IPS-NIHi7 (cell line): ENCODE measurements at regions not wholly inside any gene's neighbourhood (a gene's known extent, or its start where the extent isn't known, plus 50 kb on each side); places are given as distances from the start of the nearest gene placed in this dataset.
"Not testable (repeated sequence)": the region's sequence is repeated elsewhere in the genome, so short reads cannot be mapped to it uniquely, and the experiment has no call there.

ENCODE experiments used
- DNase-seq: peaks from one replicate; pipeline ENCODE4 v3.0.0; 2012; ENCODE audit warnings: mixed read lengths; ENCODE audit errors: extremely low spot score

DNA sequence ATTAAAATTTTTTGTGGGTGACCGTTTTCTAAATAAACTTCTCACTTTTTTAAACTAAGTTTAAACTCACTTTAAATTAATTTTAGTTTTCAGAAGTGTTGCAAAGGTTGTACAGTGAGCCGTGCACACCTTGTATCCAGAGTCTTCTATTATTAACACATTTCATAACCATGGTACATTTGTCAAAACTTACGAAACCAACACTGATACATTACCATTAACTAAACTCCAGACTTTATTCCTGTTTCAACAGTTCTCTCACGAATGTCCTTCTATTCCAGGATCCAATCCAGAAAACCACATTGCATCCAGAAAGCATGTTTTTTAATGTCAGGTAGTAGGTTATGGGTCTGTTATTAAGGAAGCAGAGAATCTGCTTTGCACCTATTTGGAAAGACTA, 319.9 kb downstream of the CBLN4 start:
- DNase-seq: no peak

- no peak for DNase-seq
Observed at GRCh38 chr20:55684578-55684977, 320.7 kb downstream of the CBLN4 start.

GRCh38 chr20:55678970-55679667, 326.2 kb downstream of the CBLN4 start:
- no peak for DNase-seq

GRCh38 chr20:55678126-55678525, 327.2 kb downstream of the CBLN4 start:
- no peak for DNase-seq

GRCh38 chr20:55677011-55677410, 328.3 kb downstream of the CBLN4 start:
- DNase-seq: no peak

DNA sequence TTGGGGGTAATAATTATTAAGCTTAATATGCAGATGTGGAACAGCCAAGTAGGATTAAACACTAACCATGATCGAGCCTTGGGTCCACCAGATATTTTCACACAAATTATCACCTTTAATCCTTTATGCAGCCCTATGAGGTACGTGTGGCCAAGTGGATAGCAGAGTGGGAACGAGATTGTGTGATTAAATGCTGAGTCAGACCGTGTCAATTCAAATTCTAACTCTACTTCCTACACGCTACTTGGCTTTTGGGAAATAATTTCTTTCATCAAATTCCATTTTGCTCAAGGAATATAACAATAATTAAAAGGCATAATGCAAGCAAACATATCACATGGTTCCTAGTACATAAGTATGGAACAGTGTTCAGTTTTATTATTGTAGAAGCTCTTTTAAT, 329.2 kb downstream of the CBLN4 start:
- DNase-seq: no peak

GRCh38 chr20:55668631-55669030, 336.7 kb downstream of the CBLN4 start:
- no peak for DNase-seq

- DNase-seq: no peak
Observed at GRCh38 chr20:55667955-55668354, 337.4 kb downstream of the CBLN4 start.

- no peak for DNase-seq
Observed at GRCh38 chr20:55667024-55667423, 338.3 kb downstream of the CBLN4 start.

GRCh38 chr20:55656231-55656775, 349.0 kb downstream of the CBLN4 start:
- no peak for DNase-seq

DNA sequence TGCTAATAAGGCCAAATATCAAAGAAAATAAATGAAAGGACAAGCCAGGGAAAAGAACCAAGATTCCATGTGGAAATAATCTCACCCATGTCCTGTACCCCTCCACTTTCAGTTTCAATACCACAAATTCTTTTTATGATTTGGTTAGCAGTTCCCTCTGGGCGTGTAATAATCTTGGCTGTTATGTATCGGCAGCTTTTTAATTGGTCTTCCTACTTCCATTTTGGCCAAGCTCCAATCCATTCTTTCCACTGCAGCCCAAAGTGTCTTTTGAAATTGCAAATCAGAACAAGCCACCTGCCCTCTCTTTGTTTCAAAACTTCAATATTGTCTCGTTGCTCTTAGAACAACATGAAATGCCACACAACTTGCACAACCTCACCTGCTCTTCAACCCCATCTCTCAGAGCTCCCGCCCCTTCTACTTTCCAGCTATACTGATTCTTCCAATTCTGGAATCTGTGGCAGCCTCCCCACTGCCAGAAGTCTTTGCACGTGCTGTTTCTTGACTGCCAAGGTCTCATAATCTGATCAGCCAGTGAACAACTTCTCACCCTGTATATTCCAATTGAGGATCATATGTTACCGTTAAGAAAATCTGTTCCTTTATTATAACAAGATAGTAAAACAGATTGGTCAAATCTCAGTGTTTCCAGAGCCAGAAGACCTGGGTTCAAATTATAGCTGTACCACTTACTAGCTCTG, 354.5 kb downstream of the CBLN4 start:
- no peak for DNase-seq

DNA sequence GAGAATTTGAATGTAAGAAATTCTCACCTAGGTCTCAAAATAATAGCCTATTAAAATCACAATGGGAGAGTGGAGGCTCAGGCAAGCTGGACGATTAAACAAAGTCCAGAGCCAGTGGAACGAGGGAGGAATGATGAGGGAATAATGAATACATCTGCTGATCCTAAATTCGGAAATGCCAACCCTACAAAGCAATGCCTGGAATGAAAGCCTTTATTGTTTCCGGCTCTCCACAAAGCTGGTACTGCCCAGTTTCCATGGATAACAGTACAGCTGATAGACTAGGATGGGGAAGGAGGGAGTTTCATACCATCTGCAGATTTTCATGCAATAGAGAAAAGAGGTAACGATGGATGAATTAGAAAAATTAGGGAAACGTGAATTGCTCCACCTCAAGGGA, 356.1 kb downstream of the CBLN4 start:
- no peak for DNase-seq

DNA sequence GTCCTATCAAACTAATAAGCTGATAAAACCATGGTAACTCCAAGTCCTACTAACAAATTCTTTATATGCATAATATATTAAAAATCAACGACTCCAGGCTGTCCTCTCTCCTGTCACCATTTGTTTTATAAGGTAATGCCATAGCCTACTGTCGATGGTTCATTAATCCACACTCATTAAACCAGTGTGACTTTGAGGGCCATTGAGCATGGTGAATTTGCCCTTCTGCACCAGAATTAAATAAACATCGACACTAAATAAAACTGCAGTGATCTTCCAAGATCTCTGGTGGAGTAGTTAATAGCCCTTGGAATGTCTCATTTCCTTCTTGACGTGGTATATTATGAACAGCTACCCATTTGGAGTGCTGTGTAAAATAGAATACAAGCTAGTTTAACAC, 358.5 kb downstream of the CBLN4 start:
- no peak for DNase-seq

DNA sequence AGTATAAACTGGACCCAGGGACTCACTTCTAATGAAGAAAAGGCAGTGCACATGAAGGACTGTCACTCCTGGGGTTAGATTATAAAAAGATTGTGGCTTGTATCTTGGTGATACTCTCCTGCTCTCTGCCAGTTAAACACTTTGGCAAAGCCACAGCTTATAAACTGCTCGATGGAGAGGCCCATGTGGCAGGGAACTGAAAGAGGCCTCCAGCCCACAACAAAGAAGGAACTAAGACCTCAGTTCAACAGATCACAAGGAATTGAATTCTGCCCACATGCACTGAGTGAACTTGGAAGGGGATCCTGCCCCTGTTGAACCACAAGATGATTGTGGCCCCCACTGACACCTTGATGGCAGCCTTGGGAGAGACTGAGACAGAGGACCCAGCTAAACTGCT, 363.8 kb downstream of the CBLN4 start:
- DNase-seq: no peak

DNA sequence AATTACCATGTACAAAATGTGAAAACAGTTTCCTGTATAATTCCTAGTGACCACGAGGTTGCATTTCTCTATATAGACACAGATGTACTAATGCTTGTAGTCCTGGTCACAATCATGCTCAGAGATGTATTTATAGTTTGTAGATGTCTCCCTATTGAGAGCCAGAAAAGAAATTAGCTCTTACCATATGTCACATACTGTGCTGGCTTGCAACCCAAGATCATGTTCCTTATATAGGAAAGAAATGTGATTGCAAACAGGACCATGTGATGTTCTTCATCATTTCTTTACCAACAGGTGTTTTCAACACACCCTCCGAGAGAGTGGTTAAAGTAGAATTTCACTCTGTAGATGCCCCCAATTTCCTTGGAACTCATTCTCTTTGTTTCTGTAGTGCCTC, 369.4 kb downstream of the CBLN4 start:
- DNase-seq: no peak

DNA sequence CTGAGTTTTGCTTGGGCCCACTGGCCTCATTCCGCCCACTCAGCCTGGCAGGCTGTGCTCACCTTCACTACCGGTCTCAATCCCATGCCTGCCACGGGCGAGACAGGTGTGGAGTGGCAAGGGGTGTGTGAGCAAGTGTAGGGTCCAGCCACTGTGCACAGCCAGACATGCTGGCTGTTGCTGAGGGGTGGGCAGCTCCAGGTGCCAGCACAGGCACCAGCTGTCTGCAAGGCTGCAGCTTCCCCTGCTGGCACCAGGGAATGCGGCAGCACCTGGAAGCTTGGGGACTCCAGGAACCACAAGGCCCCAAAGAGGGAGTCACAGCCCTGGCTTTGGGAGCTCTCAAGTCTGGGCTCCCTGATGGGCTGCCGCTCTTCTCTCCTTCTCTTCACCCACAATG, 372.7 kb downstream of the CBLN4 start:
- no peak for DNase-seq

DNA sequence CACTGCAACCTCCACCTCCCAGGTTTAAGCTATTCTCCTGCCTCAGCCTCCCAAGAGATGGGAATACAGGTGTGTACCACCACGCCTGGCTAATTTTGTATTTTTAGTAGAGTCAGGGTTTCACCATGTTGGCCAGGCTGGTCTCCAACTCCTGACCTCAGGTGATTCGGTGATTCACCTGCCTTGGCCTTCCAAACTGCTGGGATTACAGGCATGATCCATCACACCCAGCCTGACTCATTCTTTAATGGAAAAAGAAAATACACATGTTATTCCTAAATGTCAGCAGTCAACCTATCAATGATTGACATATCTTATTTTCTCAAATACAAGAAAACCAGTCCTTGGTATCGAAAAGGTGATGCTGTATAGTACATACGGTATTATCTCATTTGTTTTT, 376.2 kb downstream of the CBLN4 start:
- DNase-seq: not testable (repeated sequence)

- DNase-seq: no peak
Observed at GRCh38 chr20:55626716-55627115, 378.6 kb downstream of the CBLN4 start.

- no peak for DNase-seq
Observed at GRCh38 chr20:55616367-55616766, 389.0 kb downstream of the CBLN4 start.

- no peak for DNase-seq
Observed at GRCh38 chr20:55615818-55616217, 389.5 kb downstream of the CBLN4 start.

- no peak for DNase-seq
Observed at GRCh38 chr20:55614220-55614757, 391.0 kb downstream of the CBLN4 start.

DNA sequence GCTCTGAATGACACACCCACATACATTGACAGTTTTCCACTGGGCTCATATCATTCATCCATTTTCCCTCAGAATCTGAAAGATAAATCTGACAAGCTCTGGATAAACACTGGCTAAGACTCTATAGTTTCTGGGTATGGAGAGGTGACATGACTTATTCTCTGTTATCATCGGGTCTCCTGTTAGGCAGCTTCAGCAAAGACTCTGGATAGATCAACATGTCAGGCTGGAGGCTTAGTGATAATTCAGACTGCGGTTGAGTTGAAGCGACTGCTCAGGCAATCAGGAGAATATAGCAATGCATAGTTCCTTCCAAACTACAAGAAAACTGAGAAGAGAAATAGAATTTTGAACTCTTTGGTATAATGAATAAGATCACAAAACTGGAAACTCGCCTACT, 394.6 kb downstream of the CBLN4 start:
- no peak for DNase-seq

DNA sequence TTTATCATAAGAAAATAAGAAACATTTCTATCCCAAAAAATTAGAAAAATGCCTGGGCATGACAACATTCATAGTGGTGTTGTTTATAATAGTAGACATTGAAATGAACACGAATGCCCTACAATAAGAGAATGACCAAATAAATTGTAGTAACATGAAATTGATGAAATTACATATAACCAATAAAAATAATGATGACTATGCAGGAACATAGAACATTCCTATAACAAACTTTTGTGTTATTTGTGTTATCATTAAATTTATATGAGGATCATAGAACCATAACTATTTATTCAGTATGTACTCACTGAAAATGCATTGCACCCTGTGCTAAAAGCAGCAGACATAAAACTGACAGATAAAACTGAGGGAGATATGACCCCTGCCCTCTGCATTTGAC, 399.7 kb downstream of the CBLN4 start:
- DNase-seq: no peak
